Prostate gland (tissue), 2 donors: ENCODE measurements at regions not wholly inside any gene's neighbourhood (a gene's known extent, or its start where the extent isn't known, plus 50 kb on each side); places are given as distances from the start of the nearest gene placed in this dataset.

Source experiments
- CTCF ChIP-seq, 4 experiments: fragments of 200-600 bp in 2 of 4; fragments of 450-650 bp in 2 of 4; sonication (generic) in 2 of 4; IDR thresholded peaks; 1 replicate in 3 of 4; 2 replicates in 1 of 4; pipeline ENCODE4 v1.5.1; 2016 to 2019; ENCODE audit warnings: antibody characterized with exemption in 4 of 4, mild to moderate bottlenecking in 2 of 4, moderate library complexity in 2 of 4
- POLR2A ChIP-seq: fragments of 450-650 bp; IDR thresholded peaks from one replicate; pipeline ENCODE4 v1.6.1; 2016; ENCODE audit warnings: antibody characterized with exemption, mild to moderate bottlenecking

- no peak for TF ChIP-seq POLR2A
- no peak for TF ChIP-seq CTCF (IDR thresholded peaks at IDR 0.05)
These were observed 95.5 kb upstream of the CELF4 start for GRCh38 chr18:37661061-37661460.
